A673 (cell line): ENCODE measurements at regions not wholly inside any gene's neighbourhood (a gene's known extent, or its start where the extent isn't known, plus 50 kb on each side); places are given as distances from the start of the nearest gene placed in this dataset.

Experiments used
- BruUV-seq: library from RNA; stranded (reverse); fragments of 400-500 nt; replicated peaks from 2 replicates; lab custom pipeline; 2021; lab: Mats Ljungman, UMichigan
- CTCF ChIA-PET: fragments of 300-600 bp; sonication (Branson Sonifier 250); formaldehyde crosslinking; loops from one replicate; lab custom pipeline; 2022; ENCODE audit warnings: antibody characterized with exemption; lab: Charles Lee
- POLR2A ChIA-PET: fragments of 300-600 bp; sonication (Branson Sonifier 250); formaldehyde crosslinking; loops from one replicate; lab custom pipeline; 2022; ENCODE audit warnings: antibody characterized with exemption; ENCODE audit not compliant: low non-redundant PET; lab: Charles Lee
- DNase-seq: peaks from one replicate; pipeline ENCODE4 v3.0.0-alpha.2; 2015; ENCODE audit warnings: low spot score
- H3K27ac ChIP-seq: fragments of 200-600 bp; sonication (generic); 2 replicates; pipeline ENCODE4 v1.5.1; 2016; ENCODE audit warnings: mixed run types, low read depth, mild to moderate bottlenecking, mixed read lengths, antibody characterized with exemption, low read length; ENCODE audit not compliant: poor library complexity, severe bottlenecking
- H3K27me3 ChIP-seq: fragments of 200-600 bp; sonication (generic); replicated peaks from 2 replicates; pipeline ENCODE4 v1.6.1; 2017; ENCODE audit warnings: mixed run types, low read depth, mild to moderate bottlenecking, mixed read lengths, antibody characterized with exemption, low read length; ENCODE audit not compliant: insufficient read depth, poor library complexity
- H3K36me3 ChIP-seq: fragments of 200-600 bp; sonication (generic); 2 replicates; pipeline ENCODE4 v1.6.1; 2016; ENCODE audit warnings: mixed run types, mild to moderate bottlenecking, mixed read lengths, antibody characterized with exemption, low read length; ENCODE audit not compliant: insufficient read depth, poor library complexity, severe bottlenecking
- H3K4me1 ChIP-seq: fragments of 200-600 bp; sonication (generic); 2 replicates; pipeline ENCODE4 v1.6.1; 2017; ENCODE audit warnings: mixed run types, mild to moderate bottlenecking, mixed read lengths, antibody characterized with exemption, low read length; ENCODE audit not compliant: insufficient read depth, poor library complexity, severe bottlenecking
- H3K4me3 ChIP-seq: fragments of 200-600 bp; sonication (generic); 2 replicates; pipeline ENCODE4 v1.5.1; 2016; ENCODE audit warnings: low read depth, mixed run types, mild to moderate bottlenecking, mixed read lengths, low read length; ENCODE audit not compliant: poor library complexity, severe bottlenecking
- H3K9me3 ChIP-seq: fragments of 200-600 bp; sonication (generic); 2 replicates; pipeline ENCODE4 v1.6.1; 2016; ENCODE audit warnings: mixed run types, low read depth, mild to moderate bottlenecking, mixed read lengths, antibody characterized with exemption, low read length; ENCODE audit not compliant: poor library complexity, severe bottlenecking
- EZH2 ChIP-seq: fragments of 200-600 bp; sonication (generic); IDR thresholded peaks from 2 replicates; pipeline ENCODE4 v1.6.1; 2017; ENCODE audit warnings: borderline replicate concordance, low read depth, mild to moderate bottlenecking, mixed read lengths, antibody characterized with exemption, low read length; ENCODE audit not compliant: poor library complexity, severe bottlenecking
- intact Hi-C: fragments of 100-400 bp; cut with micrococcal nuclease; formaldehyde crosslinking; loops from one replicate; pipeline ENCODE4 v1.10.0; 2022; ENCODE audit not compliant: unreplicated experiment
- TF ChIP-seq, protein P1 (sequence below): fragments of 300-800, 200-600 bp; sonication (generic); conservative IDR thresholded peaks from 2 replicates; pipeline ENCODE4 v1.5.1; 2017; ENCODE audit warnings: low read depth, mild to moderate bottlenecking, antibody characterized with exemption, low read length, moderate library complexity, mixed read lengths

DNA sequence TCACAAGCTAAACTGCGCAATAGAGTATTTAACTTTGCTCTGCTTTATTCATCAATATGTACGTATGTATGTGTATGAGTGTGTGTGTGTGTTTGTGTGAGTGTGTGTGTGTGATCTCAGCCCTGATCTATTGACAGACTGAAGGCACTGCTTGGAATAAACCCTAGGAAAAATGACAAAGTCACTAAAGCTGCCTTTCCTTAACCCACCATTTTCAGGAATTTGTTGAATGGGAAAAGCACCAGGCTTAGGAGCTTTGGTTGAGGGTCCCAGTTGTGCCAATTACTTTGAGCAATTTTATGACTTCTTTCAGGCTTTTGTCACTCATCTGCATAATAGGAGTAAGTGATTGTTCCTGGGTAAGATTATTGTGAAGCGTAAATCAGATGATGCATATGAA, 108.6 kb upstream of the TLR4 start:
- Histone ChIP-seq H3K27ac (no peak overlapping the region), H3K27me3 (no peaks in the 10 kb centered on the region), H3K9me3 (no peaks in the 10 kb centered on the region), H3K36me3 (no peaks in the 10 kb centered on the region), H3K4me3 (no peak overlapping the region), H3K4me1 (no peaks in the 10 kb centered on the region)
- intact Hi-C loops = no loop called here
- DNase-seq = no peak
- ChIA-PET CTCF (no interaction called here), POLR2A (no interaction called here)
- no TSS peak for BruUV-seq
- TF ChIP-seq EZH2 = no peak
- TF ChIP-seq, protein P1, sequence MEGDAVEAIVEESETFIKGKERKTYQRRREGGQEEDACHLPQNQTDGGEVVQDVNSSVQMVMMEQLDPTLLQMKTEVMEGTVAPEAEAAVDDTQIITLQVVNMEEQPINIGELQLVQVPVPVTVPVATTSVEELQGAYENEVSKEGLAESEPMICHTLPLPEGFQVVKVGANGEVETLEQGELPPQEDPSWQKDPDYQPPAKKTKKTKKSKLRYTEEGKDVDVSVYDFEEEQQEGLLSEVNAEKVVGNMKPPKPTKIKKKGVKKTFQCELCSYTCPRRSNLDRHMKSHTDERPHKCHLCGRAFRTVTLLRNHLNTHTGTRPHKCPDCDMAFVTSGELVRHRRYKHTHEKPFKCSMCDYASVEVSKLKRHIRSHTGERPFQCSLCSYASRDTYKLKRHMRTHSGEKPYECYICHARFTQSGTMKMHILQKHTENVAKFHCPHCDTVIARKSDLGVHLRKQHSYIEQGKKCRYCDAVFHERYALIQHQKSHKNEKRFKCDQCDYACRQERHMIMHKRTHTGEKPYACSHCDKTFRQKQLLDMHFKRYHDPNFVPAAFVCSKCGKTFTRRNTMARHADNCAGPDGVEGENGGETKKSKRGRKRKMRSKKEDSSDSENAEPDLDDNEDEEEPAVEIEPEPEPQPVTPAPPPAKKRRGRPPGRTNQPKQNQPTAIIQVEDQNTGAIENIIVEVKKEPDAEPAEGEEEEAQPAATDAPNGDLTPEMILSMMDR = no peak

DNA sequence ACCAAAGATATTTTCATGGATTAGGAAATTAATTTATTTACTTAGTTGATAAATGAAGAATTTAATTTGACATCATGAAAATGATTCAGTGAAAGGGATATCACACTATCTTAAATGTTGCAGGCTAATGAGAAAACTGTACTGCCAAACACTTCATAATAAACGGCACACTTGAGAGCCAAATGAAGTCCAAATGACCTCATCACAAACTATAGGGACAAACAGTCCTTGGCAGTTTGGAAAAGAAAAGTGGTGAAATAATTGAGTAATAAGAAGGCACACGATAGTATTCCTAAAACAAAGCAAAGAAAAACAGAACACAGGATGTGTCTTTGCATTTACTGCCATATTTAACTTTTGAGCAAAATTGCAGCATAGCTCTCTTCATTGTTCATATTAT, 116.9 kb upstream of the TLR4 start:
- no peaks in the 10 kb centered on the region for H3K27me3 ChIP-seq
- H3K4me1 ChIP-seq = no peaks in the 10 kb centered on the region
- H3K9me3 ChIP-seq = no peaks in the 10 kb centered on the region
- no peak overlapping the region for H3K4me3 ChIP-seq
- H3K27ac ChIP-seq = no peak overlapping the region
- intact Hi-C loops = no loop called here
- TF ChIP-seq, protein P1 = no peak
- DNase-seq = no peak
- no peaks in the 10 kb centered on the region for H3K36me3 ChIP-seq
- CTCF ChIA-PET = no interaction called here
- BruUV-seq = no TSS peak
- POLR2A ChIA-PET = no interaction called here

DNA sequence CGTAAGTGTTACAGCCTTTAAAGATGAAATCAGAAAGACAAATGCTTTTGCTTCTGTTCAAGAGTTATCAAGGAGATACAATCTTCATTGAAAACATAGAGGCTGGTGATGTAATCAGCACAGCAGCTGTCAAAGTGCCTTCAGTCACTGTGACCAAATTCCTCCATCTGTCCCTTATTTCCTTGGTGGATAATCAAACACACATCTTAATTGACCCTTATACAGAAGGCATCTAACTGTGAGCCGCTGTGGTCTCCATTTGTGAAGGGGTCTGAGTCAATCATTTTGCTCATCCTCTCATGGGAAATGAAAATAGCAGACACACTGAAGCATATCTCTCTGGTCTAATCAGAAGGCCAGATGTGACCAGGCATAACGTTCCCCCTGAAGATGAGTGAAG, 130.1 kb upstream of the TLR4 start:
- POLR2A ChIA-PET = no interaction called here
- intact Hi-C loops = no loop called here
- TF ChIP-seq EZH2 = no peak

DNA sequence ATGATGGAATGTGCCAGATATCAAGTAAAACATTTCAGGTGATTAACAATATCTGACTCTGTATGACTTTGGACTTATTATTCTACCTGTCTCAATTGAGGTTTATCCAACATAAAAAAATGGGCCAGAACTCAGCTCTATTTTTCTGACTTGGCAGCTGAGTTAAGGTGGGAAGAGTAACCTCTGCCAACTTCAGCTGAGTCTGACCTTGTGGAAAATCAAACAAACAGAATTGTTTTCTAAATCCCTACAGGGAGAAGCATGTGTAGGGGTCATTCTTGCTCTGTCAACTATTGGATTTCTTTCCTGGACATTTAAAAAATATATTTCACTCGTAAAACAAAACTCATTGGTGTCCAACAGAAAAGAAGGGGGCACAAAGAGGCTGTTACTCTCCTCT, 139.4 kb upstream of the TLR4 start:
- Histone ChIP-seq H3K36me3 (no peaks in the 10 kb centered on the region), H3K4me1 (no peaks in the 10 kb centered on the region), H3K27me3 (no peaks in the 10 kb centered on the region), H3K27ac (no peak overlapping the region), H3K9me3 (no peaks in the 10 kb centered on the region), H3K4me3 (no peak overlapping the region)
- ChIA-PET CTCF (no interaction called here), POLR2A (no interaction called here)
- intact Hi-C loops = no loop called here
- no peak for TF ChIP-seq EZH2
- TF ChIP-seq, protein P1 = no peak
- BruUV-seq = no TSS peak
- DNase-seq = no peak

More for the DNA sequence above, 130.1 kb upstream of the TLR4 start:
- no peaks in the 10 kb centered on the region for H3K9me3 ChIP-seq
- BruUV-seq = no TSS peak
- no peaks in the 10 kb centered on the region for H3K27me3 ChIP-seq
- H3K4me3 ChIP-seq = no peak overlapping the region
- no peaks in the 10 kb centered on the region for H3K4me1 ChIP-seq
- no peaks in the 10 kb centered on the region for H3K36me3 ChIP-seq
- H3K27ac ChIP-seq = no peak overlapping the region
- DNase-seq = no peak
- CTCF ChIA-PET = no interaction called here
